Stimulated activated CD8-positive, alpha-beta memory T cell treated with anti-CD3 and anti-CD28 coated beads, Interleukin-4, amount 100 ng/mL, for 48 hours (primary cell): ENCODE measurements at regions not wholly inside any gene's neighbourhood (a gene's known extent, or its start where the extent isn't known, plus 50 kb on each side); places are given as distances from the start of the nearest gene placed in this dataset.
"Not testable (repeated sequence)": the region's sequence is repeated elsewhere in the genome, so short reads cannot be mapped to it uniquely, and the experiment has no call there.

Experiments
- DNase-seq: peaks from one replicate; pipeline ENCODE4 v3.0.0-alpha.2; 2020

- no peak for DNase-seq
Measured at GRCh38 chr20:40895182-40895581, 133.4 kb upstream of the TOP1 start.

- no peak for DNase-seq
Measured at GRCh38 chr20:40896814-40897700, 131.6 kb upstream of the TOP1 start.

GRCh38 chr20:40899344-40899743 is 129.3 kb upstream of the TOP1 start:
- DNase-seq = no peak

GRCh38 chr20:40900666-40901215 is 127.9 kb upstream of the TOP1 start:
- no peak for DNase-seq

- DNase-seq = no peak
Measured at GRCh38 chr20:40902661-40903060, 126.0 kb upstream of the TOP1 start.

GRCh38 chr20:40908309-40908708 is 120.3 kb upstream of the TOP1 start:
- DNase-seq = no peak

GRCh38 chr20:40909489-40909888 is 119.1 kb upstream of the TOP1 start:
- DNase-seq = not testable (repeated sequence)

GRCh38 chr20:40910436-40910835 is 118.2 kb upstream of the TOP1 start:
- not testable (repeated sequence) for DNase-seq

- not testable (repeated sequence) for DNase-seq
Measured at GRCh38 chr20:40911152-40911551, 117.5 kb upstream of the TOP1 start.

GRCh38 chr20:40913224-40914185 is 115.1 kb upstream of the TOP1 start:
- DNase-seq = no peak

- DNase-seq = no peak
Measured at GRCh38 chr20:40915756-40916155, 112.9 kb upstream of the TOP1 start.

- no peak for DNase-seq
Measured at GRCh38 chr20:40916276-40916675, 112.3 kb upstream of the TOP1 start.

GRCh38 chr20:40920291-40920690 is 108.3 kb upstream of the TOP1 start:
- DNase-seq = no peak

GRCh38 chr20:40922865-40923264 is 105.8 kb upstream of the TOP1 start:
- no peak for DNase-seq

- DNase-seq = no peak
Measured at GRCh38 chr20:40925829-40926510, 102.7 kb upstream of the TOP1 start.

- no peak for DNase-seq
Measured at GRCh38 chr20:40926928-40927327, 101.7 kb upstream of the TOP1 start.

GRCh38 chr20:40930561-40930960 is 98.1 kb upstream of the TOP1 start:
- DNase-seq = no peak

- no peak for DNase-seq
Measured at GRCh38 chr20:40931410-40932044, 97.1 kb upstream of the TOP1 start.

- DNase-seq = no peak
Measured at GRCh38 chr20:40932436-40932835, 96.2 kb upstream of the TOP1 start.

GRCh38 chr20:40933758-40934157 is 94.9 kb upstream of the TOP1 start:
- DNase-seq = no peak

- DNase-seq = peak; percentile 31
Measured at GRCh38 chr20:40938020-40938419, 90.6 kb upstream of the TOP1 start.

GRCh38 chr20:40939667-40940066 is 89.0 kb upstream of the TOP1 start:
- no peak for DNase-seq
